NCI-H345 (cell line): ENCODE measurements at regions not wholly inside any gene's neighbourhood (a gene's known extent, or its start where the extent isn't known, plus 50 kb on each side); places are given as distances from the start of the nearest gene placed in this dataset.

Source experiments
- DNase-seq: peaks from one replicate; lab custom pipeline; 2025; lab: John Stamatoyannopoulos, UW

GRCh38 chr20:62561948-62562347, 80.4 kb upstream of the SLCO4A1 start:
- no peak for DNase-seq

DNA sequence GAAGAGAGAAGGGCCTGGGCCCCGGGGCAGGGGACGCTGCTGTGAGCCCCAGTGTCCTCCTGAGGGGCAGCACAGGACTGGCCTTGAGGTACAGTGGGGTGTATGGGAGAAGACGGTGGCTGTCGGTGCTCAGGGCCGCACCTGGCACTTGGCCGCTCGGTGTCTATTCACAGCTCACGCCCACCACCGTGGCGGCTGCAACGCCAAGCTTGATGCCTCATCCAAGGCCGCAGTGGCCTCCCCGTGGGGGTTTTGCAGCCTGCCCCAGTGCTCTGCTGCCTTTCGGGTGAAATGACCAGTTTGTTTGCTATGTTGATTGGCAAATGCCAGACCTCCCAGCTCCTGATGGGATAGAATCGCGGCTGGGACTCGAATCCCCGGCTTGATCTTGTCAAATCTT, 79.5 kb upstream of the SLCO4A1 start:
- DNase-seq, result no peak

DNA sequence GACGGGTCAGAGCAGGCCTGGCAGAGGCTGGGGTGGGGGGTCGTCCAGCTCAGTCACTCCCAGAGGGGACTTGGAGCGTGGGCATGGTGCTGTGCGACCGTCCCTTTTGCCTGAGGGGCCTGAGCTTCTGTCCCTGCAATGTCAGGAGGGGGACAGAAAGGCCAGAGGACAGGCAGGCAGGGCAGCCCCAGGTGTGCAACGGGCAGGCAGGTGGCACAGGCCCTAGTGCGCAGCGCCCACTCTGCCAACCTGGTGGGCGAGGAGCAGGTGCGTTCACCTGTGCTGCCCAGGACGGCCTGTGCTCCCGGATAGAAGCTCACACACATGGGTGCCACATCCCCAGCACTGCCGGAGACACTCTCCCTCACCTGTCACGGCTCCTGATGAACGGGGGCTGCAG, 78.7 kb upstream of the SLCO4A1 start:
- DNase-seq, result no peak

DNA sequence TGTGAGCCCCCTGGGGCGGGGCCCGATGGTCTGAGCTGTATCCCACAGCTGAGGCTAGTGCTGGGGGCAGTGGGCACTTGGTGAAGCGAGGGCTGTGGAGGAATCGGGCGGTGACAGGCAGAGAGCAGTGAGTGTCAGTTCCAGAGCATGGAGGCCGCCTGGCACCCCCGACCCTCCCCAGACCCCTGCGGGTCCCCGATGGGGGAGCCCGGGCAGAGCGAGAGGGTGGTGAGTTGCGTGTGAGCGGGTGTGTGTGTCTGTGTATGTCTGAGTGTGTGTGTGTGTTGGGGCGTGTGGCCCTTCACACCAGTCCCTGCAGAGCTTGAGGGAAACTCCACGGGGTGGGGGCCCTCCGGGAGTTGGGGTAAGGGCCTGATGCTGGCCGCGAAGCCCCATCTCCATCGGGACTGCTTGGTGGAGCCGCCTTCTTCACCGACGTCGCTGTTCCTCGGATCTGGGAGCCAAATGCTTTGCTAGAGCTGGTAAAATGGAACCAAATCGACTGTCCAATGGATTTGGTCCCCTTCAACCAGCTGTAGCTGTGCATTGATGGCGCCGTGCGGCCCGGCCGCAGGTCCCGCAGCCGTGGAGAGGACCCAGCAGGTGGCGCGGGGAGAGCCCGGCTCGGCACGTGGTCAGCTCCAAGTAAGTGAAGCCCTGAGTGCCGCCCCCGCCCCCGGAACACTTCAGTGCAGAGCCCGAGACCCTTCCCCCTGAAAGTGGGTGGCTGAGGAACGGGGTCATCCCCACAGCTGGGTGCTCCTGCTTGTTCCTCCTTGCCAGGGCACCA, 77.7 kb upstream of the SLCO4A1 start:
- DNase-seq, result no peak

GRCh38 chr20:62566266-62566665, 76.0 kb upstream of the SLCO4A1 start:
- no peak for DNase-seq

GRCh38 chr20:62566771-62567170, 75.5 kb upstream of the SLCO4A1 start:
- no peak for DNase-seq

GRCh38 chr20:62567246-62568044, 74.9 kb upstream of the SLCO4A1 start:
- DNase-seq, result no peak

DNA sequence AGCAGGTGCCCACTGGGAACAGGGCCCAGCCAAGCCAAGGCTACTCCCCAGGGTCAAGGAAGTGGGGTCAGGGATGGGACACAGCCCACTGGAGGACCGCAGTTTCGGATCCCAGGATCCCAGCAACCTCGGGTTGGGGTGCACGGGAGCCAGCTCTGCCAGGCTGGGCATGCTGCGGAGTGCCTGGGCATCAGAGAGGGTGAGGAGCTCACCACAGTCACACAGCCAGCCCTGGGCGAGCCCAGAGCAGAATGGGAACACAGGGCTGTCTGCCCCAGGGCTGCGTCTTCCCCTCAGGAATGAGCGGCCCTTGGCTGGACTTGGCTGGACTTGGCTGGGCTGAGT, 74.3 kb upstream of the SLCO4A1 start:
- no peak for DNase-seq

- DNase-seq, result no peak
Measured at GRCh38 chr20:62569615-62570014, 72.7 kb upstream of the SLCO4A1 start.

GRCh38 chr20:62570403-62570802, 71.9 kb upstream of the SLCO4A1 start:
- no peak for DNase-seq

DNA sequence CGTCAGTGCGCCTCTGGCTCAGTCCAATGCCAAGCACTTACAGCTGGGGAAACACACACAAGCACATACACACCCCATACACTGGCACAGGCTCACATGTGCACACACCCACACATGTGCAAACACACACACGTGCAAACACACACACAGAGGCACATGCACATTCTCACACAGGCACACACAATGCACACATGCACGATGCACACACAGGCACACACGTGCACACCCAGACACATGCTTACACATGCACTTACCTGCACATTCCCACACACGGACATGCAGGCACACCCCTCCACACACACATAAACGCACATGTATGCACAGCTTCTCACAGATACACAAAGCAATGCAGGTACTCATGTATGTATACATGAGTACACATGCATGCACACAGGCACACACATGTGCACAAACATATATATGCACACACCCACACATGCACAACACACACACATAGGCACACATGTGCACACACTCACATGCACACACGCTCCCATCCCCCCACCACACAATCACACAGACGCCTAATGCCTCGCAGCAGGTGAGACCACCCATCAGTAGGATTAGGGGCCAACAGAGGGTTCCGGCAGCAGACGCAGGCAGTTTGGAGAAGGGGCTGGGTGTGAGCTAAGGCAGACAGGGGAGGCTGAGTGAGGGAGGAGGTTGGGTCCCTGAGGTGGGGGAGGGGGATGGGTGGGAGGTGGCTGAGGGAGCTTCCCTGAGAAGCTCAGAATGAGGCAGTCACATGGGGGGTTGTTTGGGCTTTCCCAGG, 71.2 kb upstream of the SLCO4A1 start:
- DNase-seq, result no peak

DNA sequence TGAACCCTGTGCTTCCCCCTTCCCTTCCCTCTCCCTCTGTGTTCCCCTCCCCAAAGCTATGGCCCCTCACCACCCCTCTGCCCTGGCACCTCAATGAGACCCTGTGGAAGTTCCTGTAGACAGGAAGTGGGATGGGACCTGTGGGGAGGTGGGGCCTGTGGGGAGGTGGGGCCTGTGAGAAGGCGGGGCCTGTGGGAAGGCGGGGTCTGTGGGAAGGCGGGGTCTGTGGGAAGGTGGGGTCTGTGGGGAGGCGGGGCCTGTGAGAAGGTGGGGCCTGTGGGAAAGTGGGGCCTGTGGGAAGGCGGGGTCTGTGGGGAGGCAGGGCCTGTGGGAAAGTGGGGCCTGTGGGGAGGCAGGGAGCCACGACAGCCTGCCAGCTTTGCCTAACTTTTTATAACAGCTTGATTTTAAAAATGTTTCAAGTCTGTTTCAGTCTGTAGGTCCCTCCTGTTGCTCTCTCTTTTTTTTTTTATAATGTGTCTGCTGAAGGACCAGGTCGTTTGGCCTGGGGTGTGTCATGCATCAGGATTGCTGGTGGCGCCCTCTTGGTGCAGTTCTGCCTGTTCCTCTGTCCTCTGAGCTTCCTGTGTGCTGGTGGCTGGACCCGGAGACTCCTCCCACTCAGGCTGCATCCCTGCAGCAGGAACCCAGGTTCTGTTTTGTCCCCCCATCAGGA, 70.5 kb upstream of the SLCO4A1 start:
- no peak for DNase-seq

- no peak for DNase-seq
Measured at GRCh38 chr20:62572980-62573379, 69.3 kb upstream of the SLCO4A1 start.

GRCh38 chr20:62573817-62574216, 68.5 kb upstream of the SLCO4A1 start:
- DNase-seq, result no peak

DNA sequence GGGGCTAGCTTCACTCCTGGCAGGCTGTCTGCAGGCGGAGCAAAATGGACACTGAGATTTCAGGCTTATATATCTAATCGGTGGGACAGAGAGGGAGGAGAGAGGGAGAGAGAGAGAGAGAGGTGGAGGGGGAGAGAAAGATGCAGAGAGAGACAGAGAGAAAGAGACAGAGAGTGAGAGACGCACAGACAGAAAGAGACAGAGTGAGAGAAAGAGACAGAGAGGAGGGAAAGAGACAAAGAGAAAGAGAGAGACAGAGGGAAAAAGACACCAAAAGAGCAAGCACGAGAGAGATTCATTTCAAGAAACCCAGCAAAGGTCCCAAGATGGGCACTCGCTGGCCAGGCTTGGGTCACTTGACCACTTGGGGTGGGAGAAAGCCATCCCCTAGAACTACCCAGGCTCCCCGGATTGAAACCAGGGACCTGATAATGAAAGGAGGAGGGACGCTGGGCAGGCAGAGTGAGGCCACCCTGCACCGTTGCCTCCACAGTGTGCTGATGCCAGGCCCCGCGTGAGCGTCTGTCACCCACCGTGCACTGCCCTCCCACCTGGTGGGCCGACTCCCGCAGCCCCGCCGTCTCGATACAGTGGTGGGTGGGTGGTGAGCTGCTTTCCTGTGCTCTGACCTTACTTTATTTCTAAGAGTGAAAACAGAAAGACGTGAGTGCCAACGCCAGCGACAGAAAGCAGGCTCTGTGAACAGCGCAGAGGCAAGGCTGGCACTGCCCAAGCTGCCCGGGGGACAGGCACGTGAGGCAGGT, 67.9 kb upstream of the SLCO4A1 start:
- no peak for DNase-seq

GRCh38 chr20:62575976-62576722, 66.2 kb upstream of the SLCO4A1 start:
- no peak for DNase-seq

- DNase-seq, result no peak
Measured at GRCh38 chr20:62576815-62577489, 65.4 kb upstream of the SLCO4A1 start.

GRCh38 chr20:62577490-62577836, 64.8 kb upstream of the SLCO4A1 start:
- DNase-seq, result peak; percentile 81

DNA sequence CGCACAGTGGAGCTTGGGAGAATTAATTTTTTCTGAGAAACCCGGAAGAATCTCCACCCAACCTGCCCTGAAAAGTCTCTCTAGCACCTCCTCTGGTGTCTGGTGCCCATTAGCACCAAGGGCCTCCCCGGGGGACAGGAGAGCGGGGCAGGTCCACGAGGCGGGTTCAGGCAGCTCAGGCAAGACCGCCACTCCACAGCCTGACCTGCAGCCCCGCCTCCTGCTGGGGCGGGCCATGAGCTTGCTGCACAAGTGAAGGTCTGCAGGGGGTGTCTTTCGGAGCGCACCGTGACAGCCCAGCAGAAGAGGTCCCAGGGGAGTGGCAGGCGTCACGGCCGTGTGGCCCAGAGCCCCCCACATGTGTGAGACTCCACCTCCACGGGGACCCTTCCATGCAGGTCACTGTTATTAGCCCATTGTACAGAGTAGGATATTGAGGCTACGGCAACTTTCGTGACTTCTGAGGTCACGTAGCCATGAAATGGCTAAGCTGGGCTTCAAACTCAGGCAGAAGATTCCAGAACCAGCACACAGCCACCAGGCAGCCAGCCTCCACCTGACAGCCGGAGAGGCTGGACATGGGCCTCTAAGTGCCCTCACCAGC, 63.9 kb upstream of the SLCO4A1 start:
- DNase-seq, result no peak

DNA sequence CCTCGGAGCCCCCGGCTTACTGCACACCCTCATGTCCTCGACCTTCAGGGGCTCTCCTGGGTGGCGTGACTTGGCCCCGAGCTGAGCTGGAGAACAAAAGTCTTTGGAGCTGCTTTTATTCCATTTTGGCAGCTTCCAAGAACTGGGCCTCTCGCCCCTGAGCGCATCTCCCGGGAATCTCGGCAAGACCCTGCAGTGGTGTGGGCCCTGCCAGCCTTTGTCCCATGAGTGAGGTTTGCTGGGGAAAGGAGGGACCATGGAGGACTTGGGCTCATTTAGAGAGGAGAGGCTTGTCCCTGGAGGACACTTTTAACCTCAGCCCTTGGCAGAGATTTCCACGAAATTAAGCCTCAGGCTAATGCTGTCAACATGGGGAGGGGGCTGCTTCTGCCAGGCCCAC, 62.3 kb upstream of the SLCO4A1 start:
- DNase-seq, result peak; percentile 31
